Cerebellar cortex (tissue), 1 donor: ENCODE measurements at regions not wholly inside any gene's neighbourhood (a gene's known extent, or its start where the extent isn't known, plus 50 kb on each side); places are given as distances from the start of the nearest gene placed in this dataset.

ENCODE experiments used
- DNase-seq: peaks from one replicate; pipeline ENCODE4 v3.0.0-alpha.2; 2015; ENCODE audit warnings: low spot score

GRCh38 chr6:105492706-105493673 lies 90.1 kb upstream of the PREP start:
- no peak for DNase-seq

GRCh38 chr6:105489216-105489530 lies 86.3 kb upstream of the PREP start:
- no peak for DNase-seq

GRCh38 chr6:105488516-105489215 lies 85.8 kb upstream of the PREP start:
- DNase-seq = no peak

- no peak for DNase-seq
Measured at GRCh38 chr6:105487040-105487790, 84.3 kb upstream of the PREP start.

GRCh38 chr6:105485456-105485855 lies 82.6 kb upstream of the PREP start:
- DNase-seq = no peak

- DNase-seq = peak; percentile 83
Measured at GRCh38 chr6:105484238-105485161, 81.6 kb upstream of the PREP start.

GRCh38 chr6:105483492-105483891 lies 80.6 kb upstream of the PREP start:
- no peak for DNase-seq

GRCh38 chr6:105482921-105483320 lies 80.0 kb upstream of the PREP start:
- DNase-seq = no peak

- no peak for DNase-seq
Measured at GRCh38 chr6:105482227-105482844, 79.5 kb upstream of the PREP start.

- DNase-seq = no peak
Measured at GRCh38 chr6:105476978-105477377, 74.1 kb upstream of the PREP start.

GRCh38 chr6:105474234-105474633 lies 71.4 kb upstream of the PREP start:
- no peak for DNase-seq

GRCh38 chr6:105469946-105470345 lies 67.1 kb upstream of the PREP start:
- DNase-seq = no peak

GRCh38 chr6:105468850-105469249 lies 66.0 kb upstream of the PREP start:
- no peak for DNase-seq

- no peak for DNase-seq
Measured at GRCh38 chr6:105460860-105461259, 58.0 kb upstream of the PREP start.

- no peak for DNase-seq
Measured at GRCh38 chr6:105459864-105460263, 57.0 kb upstream of the PREP start.

- DNase-seq = no peak
Measured at GRCh38 chr6:105459049-105459448, 56.2 kb upstream of the PREP start.

- DNase-seq = no peak
Measured at GRCh38 chr6:105458551-105458950, 55.7 kb upstream of the PREP start.

- DNase-seq = no peak
Measured at GRCh38 chr6:105458084-105458483, 55.2 kb upstream of the PREP start.

GRCh38 chr6:105453968-105454367 lies 51.1 kb upstream of the PREP start:
- DNase-seq = peak; percentile 12

GRCh38 chr6:105452924-105453756 lies 50.3 kb upstream of the PREP start:
- no peak for DNase-seq
